GM12872 (cell line): ENCODE measurements at regions not wholly inside any gene's neighbourhood (a gene's known extent, or its start where the extent isn't known, plus 50 kb on each side); places are given as distances from the start of the nearest gene placed in this dataset.

Source experiments
- CTCF ChIP-seq: IDR thresholded peaks from 3 replicates; pipeline ENCODE4 v1.5.1; 2011; ENCODE audit warnings: low read depth, mild to moderate bottlenecking, low read length, moderate library complexity; ENCODE audit not compliant: insufficient read depth

- TF ChIP-seq CTCF, result no peak
These were observed 374.8 kb upstream of the FAT1 start for GRCh38 chr4:187098429-187098828.

GRCh38 chr4:187103351-187103750 is 379.7 kb upstream of the FAT1 start:
- TF ChIP-seq CTCF, result no peak

- TF ChIP-seq CTCF, result no peak
These were observed 385.2 kb upstream of the FAT1 start for GRCh38 chr4:187108845-187109244.

- TF ChIP-seq CTCF, result no peak
These were observed 386.0 kb upstream of the FAT1 start for GRCh38 chr4:187109636-187110035.

- no peak for TF ChIP-seq CTCF
These were observed 394.5 kb upstream of the FAT1 start for GRCh38 chr4:187118166-187118565.

GRCh38 chr4:187118602-187119120 is 395.0 kb upstream of the FAT1 start:
- no peak for TF ChIP-seq CTCF

- TF ChIP-seq CTCF, result no peak
These were observed 400.7 kb upstream of the FAT1 start for GRCh38 chr4:187124331-187124730.
